Activated CD4-positive, alpha-beta T cell treated with anti-CD3 and anti-CD28 coated beads for 4 hours (primary cell): ENCODE measurements at regions not wholly inside any gene's neighbourhood (a gene's known extent, or its start where the extent isn't known, plus 50 kb on each side); places are given as distances from the start of the nearest gene placed in this dataset.
"Not testable (repeated sequence)": the region's sequence is repeated elsewhere in the genome, so short reads cannot be mapped to it uniquely, and the experiment has no call there.

ENCODE experiments used
- DNase-seq, 2 donors: peaks; one replicate each; pipeline ENCODE4 v3.0.0-alpha.2; 2020

- DNase-seq: no peak
These were observed 141.4 kb upstream of the MRPS22 start for GRCh38 chr3:139202226-139202958.

GRCh38 chr3:139202959-139203349, 140.9 kb upstream of the MRPS22 start:
- DNase-seq: no peak

- no peak for DNase-seq
These were observed 140.1 kb upstream of the MRPS22 start for GRCh38 chr3:139203752-139204151.

- no peak for DNase-seq
These were observed 139.1 kb upstream of the MRPS22 start for GRCh38 chr3:139204728-139205127.

GRCh38 chr3:139213936-139214335, 129.9 kb upstream of the MRPS22 start:
- DNase-seq: no peak

GRCh38 chr3:139216958-139217357, 126.9 kb upstream of the MRPS22 start:
- DNase-seq: no peak

GRCh38 chr3:139217633-139218032, 126.2 kb upstream of the MRPS22 start:
- no peak for DNase-seq

GRCh38 chr3:139218046-139218445, 125.8 kb upstream of the MRPS22 start:
- DNase-seq: no peak

DNA sequence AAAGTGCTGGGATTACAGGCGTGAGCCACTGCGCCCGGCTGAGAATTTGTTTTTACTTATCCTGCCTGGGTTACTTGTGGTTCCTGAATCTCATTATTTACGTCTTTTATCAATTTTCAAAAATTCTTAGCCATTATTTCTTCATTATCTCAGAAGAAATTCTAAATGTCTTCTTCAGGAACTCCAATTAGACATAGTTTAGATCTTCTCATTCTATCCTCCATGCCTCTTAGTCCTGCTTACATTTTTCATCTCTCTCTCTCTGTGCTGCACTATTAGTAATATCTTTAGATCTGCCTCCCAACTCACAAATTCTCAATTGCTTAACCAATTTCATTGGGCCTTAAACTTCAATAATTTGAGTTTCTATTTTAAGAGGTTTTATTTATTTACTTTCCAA, 124.4 kb upstream of the MRPS22 start:
- no peak for DNase-seq

DNA sequence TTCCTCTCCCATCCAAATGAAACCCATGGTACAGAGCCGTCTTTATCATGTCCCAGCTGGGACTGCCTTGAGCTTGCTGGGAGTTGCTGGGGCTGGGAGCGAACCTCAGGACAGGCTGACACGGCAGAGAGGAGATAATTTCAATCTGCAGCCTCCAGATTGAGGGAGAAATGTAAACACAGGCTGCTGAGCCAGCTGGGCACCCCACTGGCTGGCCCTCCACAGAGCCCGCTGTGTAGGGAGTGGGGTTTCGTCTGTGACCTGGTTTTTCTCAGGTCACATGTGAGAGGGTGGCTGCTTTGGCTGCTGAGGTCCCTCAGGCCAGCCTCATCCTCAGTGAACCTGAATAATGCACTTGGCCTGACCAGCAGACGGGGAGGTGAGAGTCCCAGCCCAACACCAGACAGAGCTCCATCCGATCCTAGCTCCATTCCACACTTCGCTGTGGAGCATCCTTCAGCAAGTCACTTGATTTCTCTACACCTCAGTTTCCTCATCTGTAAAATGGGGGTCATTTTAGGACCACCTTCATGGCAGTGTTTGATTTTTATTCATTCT, 121.6 kb upstream of the MRPS22 start:
- DNase-seq: no peak

GRCh38 chr3:139225548-139225947, 118.3 kb upstream of the MRPS22 start:
- DNase-seq: no peak

DNA sequence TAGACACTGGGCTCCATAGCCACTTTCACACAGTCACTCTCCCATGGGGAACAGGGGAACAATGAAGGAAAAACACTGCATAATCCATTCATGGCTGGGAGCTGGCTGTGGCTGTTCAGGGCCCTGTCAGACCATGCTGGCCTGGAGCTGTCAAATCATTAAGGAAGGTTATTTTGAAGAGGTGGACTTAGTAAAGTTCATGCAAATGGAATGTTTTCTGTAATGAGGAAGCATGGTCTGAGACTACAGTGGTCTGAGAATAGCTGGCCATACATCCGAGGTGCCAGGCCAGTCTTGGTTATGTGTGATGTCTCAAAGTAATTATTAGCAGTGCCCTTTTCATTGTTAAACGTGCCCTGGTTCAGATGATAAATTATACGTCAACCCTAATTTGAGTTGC, 117.1 kb upstream of the MRPS22 start:
- no peak for DNase-seq

- no peak for DNase-seq
These were observed 116.7 kb upstream of the MRPS22 start for GRCh38 chr3:139227165-139227564.

GRCh38 chr3:139227827-139228226, 116.0 kb upstream of the MRPS22 start:
- no peak for DNase-seq

- DNase-seq: no peak
These were observed 113.4 kb upstream of the MRPS22 start for GRCh38 chr3:139230391-139230790.

GRCh38 chr3:139231555-139232281, 112.1 kb upstream of the MRPS22 start:
- no peak for DNase-seq

GRCh38 chr3:139232341-139232740, 111.5 kb upstream of the MRPS22 start:
- DNase-seq: not testable (repeated sequence)

- DNase-seq: no peak
These were observed 109.3 kb upstream of the MRPS22 start for GRCh38 chr3:139234491-139234890.

GRCh38 chr3:139235192-139235591, 108.6 kb upstream of the MRPS22 start:
- DNase-seq: no peak

DNA sequence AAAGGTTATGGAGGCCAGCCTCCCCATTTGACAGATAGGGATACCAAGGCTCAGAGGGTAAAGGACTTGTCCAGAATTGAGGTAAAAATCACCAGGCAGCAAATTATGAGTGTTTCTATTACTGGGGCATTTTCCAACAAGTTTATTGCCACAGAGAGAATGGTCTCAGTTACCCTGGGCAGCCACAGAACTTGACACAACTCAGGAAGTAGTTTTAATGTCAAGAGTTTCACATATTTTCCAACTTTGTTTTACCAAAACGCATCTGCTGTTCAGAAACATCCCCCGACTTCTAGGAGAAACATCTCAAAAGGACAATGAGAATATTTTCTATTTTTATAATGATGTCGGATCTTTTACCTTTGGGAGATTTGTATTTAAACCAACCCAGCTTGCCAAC, 107.5 kb upstream of the MRPS22 start:
- no peak for DNase-seq

- DNase-seq: no peak
These were observed 105.4 kb upstream of the MRPS22 start for GRCh38 chr3:139238281-139239030.

- no peak for DNase-seq
These were observed 104.3 kb upstream of the MRPS22 start for GRCh38 chr3:139239550-139239949.

DNA sequence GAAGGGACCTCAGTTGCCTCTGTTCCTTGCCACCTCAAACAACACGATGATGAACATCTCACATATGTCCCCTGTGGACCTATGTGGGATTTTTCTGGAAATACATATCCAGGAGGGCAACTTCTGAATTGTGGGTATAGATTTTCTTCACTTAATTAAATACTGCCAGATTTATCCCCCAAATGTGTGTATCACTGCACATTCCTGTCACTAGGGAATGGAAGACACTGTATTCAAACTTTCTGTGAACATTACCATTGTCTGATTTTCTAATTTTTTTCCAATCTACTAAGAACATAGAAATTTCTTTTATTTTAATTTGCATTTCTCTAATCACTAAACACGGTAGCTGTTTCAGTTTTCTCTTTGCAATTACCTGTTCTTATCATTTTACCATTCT, 102.0 kb upstream of the MRPS22 start:
- DNase-seq: no peak

- DNase-seq: no peak
These were observed 100.1 kb upstream of the MRPS22 start for GRCh38 chr3:139243710-139244109.
